ENCODE measurements at regions not wholly inside any gene's neighbourhood (a gene's known extent, or its start where the extent isn't known, plus 50 kb on each side); places are given as distances from the start of the nearest gene placed in this dataset.

GRCh38 chr6:60643870-60644269, 1642.2 kb downstream of the KHDRBS2 start:
- Histone ChIP-seq H4K8ac (ENCODE audit: extremely low read depth, insufficient read depth, low read length) (no peak overlapping the region), H3K79me2 (ENCODE audit: control insufficient read depth in 1 of 2, insufficient read depth in 2 of 2, low read length in 2 of 2) (no peaks in the 10 kb centered on the region), H3K18ac (ENCODE audit: extremely low read depth, low read length) (no peak overlapping the region), H2AFZ (ENCODE audit: low read length) (peak overlapping the region; percentile 96), H4K91ac (replicated peaks; ENCODE audit: insufficient read length, low read length) (no peak overlapping the region), H2BK120ac (replicated peaks; ENCODE audit: low read depth, low read length) (no peak overlapping the region), H2BK20ac (ENCODE audit: low read length) (no peak overlapping the region), H3K14ac (ENCODE audit: insufficient read length) (no peak overlapping the region), H3K9ac (replicated peaks in 1 of 4; ENCODE audit: extremely low read depth in 1 of 4, low read depth in 3 of 4, low read length in 3 of 4) (no peak overlapping the region), H3K23ac (ENCODE audit: insufficient read length) (no peak overlapping the region), H3K27ac (ENCODE audit: low read depth, low read length) (no peak overlapping the region), H2BK12ac (ENCODE audit: low read depth, low read length) (peak overlapping the region; percentile 53; the same call in 1 of the 2 replicates), H3K9me3 (ENCODE audit: insufficient read depth in 2 of 2, low read depth in 1 of 2, low read length in 1 of 2) (no peaks in the 10 kb centered on the region; a peak in 1 of 4 replicates), H2BK15ac (ENCODE audit: low read length) (no peak overlapping the region), H3K36me3 (ENCODE audit: control insufficient read depth in 2 of 4, insufficient read depth in 4 of 4, low read length in 3 of 4) (no peaks in the 10 kb centered on the region), H3K4ac (replicated peaks; ENCODE audit: insufficient read length, low read depth, low read length) (no peak overlapping the region), H4K20me1 (replicated peaks in 1 of 2; ENCODE audit: control insufficient read depth in 1 of 2, insufficient read depth in 2 of 2, low read length in 2 of 2) (no peaks in the 10 kb centered on the region), H2AK5ac (ENCODE audit: low read depth, low read length) (no peak overlapping the region), H3K4me2 (ENCODE audit: insufficient read depth in 1 of 2, low read depth in 2 of 2, low read length in 2 of 2) (no peak overlapping the region), H3K56ac (replicated peaks; ENCODE audit: insufficient read length, low read depth, low read length) (no peak overlapping the region), H2BK5ac (ENCODE audit: low read depth, low read length) (0 out of 2 replicates have a peak overlapping the region, but pooled peaks have one; percentile 6), H3K23me2 (ENCODE audit: low read depth, low read length) (no peaks in the 10 kb centered on the region), H4K5ac (ENCODE audit: insufficient read length, low read depth, low read length) (no peak overlapping the region), H3K4me3 (ENCODE audit: extremely low read depth in 1 of 4, insufficient read depth in 2 of 4, low read depth in 3 of 4, low read length in 4 of 4) (no peak overlapping the region), H3K79me1 (ENCODE audit: low read depth, low read length) (no peaks in the 10 kb centered on the region; the same call in 1 of the 2 replicates), H3K4me1 (replicated peaks in 1 of 4; ENCODE audit: control insufficient read depth in 3 of 4, insufficient read depth in 4 of 4, low read length in 3 of 4) (no peaks in the 10 kb centered on the region), H3K27me3 (replicated peaks in 1 of 4; ENCODE audit: control insufficient read depth in 3 of 4, extremely low read depth in 1 of 4, insufficient read depth in 3 of 4, low read length in 3 of 4) (no peaks in the 10 kb centered on the region; a peak in 1 of 7 replicates)
- DNase-seq (ENCODE audit: low read depth in 1 of 2, low spot score in 2 of 2) (no peak), FAIRE-seq (no peak)
- 85% methylated on average over 1 of the region's 1 CpG; no CpG with 5 or more reads in 1 of the 2 experiments for WGBS, 2 experiments (ENCODE audit: extremely low coverage in 1 of 2, insufficient coverage in 1 of 2, insufficient read length in 1 of 2, insufficient replicate concordance in 2 of 2, low coverage in 1 of 2, low lambda C conversion rate in 2 of 2, missing lambda C conversion rate in 1 of 2)
- ChIA-PET CTCF (ENCODE audit: partially characterized antibody) (no interaction called here), POLR2A (ENCODE audit: partially characterized antibody) (no interaction called here)
- no peak for TF ChIP-seq SAP30 (IDR thresholded peaks at IDR 0.05; ENCODE audit: insufficient read depth, insufficient replicate concordance, low read length)
- TF ChIP-seq YY1 (IDR thresholded peaks at IDR 0.05; ENCODE audit: low read depth, low read length), result no peak
- TF ChIP-seq SP1 (IDR thresholded peaks at IDR 0.05; ENCODE audit: low read depth, low read length), result no peak
- TF ChIP-seq KDM5A (IDR thresholded peaks at IDR 0.05; ENCODE audit: low read length), result no peak
- TF ChIP-seq SIN3A (conservative IDR thresholded peaks at IDR 0.05 in 1 of 2, IDR thresholded peaks at IDR 0.05 in 1 of 2; ENCODE audit: low read depth in 1 of 2, low read length in 2 of 2), result no peak
- TF ChIP-seq BRCA1 (IDR thresholded peaks at IDR 0.05; ENCODE audit: low read depth, low read length), result no peak
- no peak for TF ChIP-seq ZNF274 (IDR thresholded peaks at IDR 0.05; ENCODE audit: borderline replicate concordance, extremely low read depth, low read length)
- TF ChIP-seq NANOG (IDR thresholded peaks at IDR 0.05; ENCODE audit: insufficient read depth, low read depth, low read length, poor library complexity, severe bottlenecking), result no peak

Data from H1 (cell line).